Stimulated activated CD4-positive, alpha-beta T cell treated with anti-CD3 and anti-CD28 coated beads, TNF-alpha, amount 100 ng/mL, for 4 hours (primary cell): ENCODE measurements at regions not wholly inside any gene's neighbourhood (a gene's known extent, or its start where the extent isn't known, plus 50 kb on each side); places are given as distances from the start of the nearest gene placed in this dataset.

Experiments used
- DNase-seq, 3 experiments: peaks; one replicate each; pipeline ENCODE4 v3.0.0-alpha.2; 2020; ENCODE audit warnings: low read depth in 3 of 3

- DNase-seq, result no peak
Observed at GRCh38 chr13:33515146-33515545, 229.6 kb upstream of the STARD13 start.

- DNase-seq, result no peak
Observed at GRCh38 chr13:33518452-33518851, 232.9 kb upstream of the STARD13 start.

GRCh38 chr13:33519561-33520467, 234.3 kb upstream of the STARD13 start:
- no peak for DNase-seq

- no peak for DNase-seq
Observed at GRCh38 chr13:33520468-33520839, 234.9 kb upstream of the STARD13 start.

GRCh38 chr13:33524086-33524485, 238.5 kb upstream of the STARD13 start:
- DNase-seq, result no peak

GRCh38 chr13:33525763-33526162, 240.2 kb upstream of the STARD13 start:
- DNase-seq, result no peak

GRCh38 chr13:33526718-33527117, 241.2 kb upstream of the STARD13 start:
- DNase-seq, result no peak

- no peak for DNase-seq
Observed at GRCh38 chr13:33528896-33529295, 243.3 kb upstream of the STARD13 start.

- DNase-seq, result no peak
Observed at GRCh38 chr13:33531484-33531883, 245.9 kb upstream of the STARD13 start.

- no peak for DNase-seq
Observed at GRCh38 chr13:33535061-33535460, 249.5 kb upstream of the STARD13 start.

GRCh38 chr13:33536601-33537000, 251.0 kb upstream of the STARD13 start:
- no peak for DNase-seq

- no peak for DNase-seq
Observed at GRCh38 chr13:33537026-33537425, 251.5 kb upstream of the STARD13 start.

- DNase-seq, result no peak
Observed at GRCh38 chr13:33537676-33538075, 252.1 kb upstream of the STARD13 start.

GRCh38 chr13:33541456-33541855, 255.9 kb upstream of the STARD13 start:
- DNase-seq, result no peak

- DNase-seq, result no peak
Observed at GRCh38 chr13:33541962-33542308, 256.4 kb upstream of the STARD13 start.

- peak; percentile 95 to 98 (median 96) for DNase-seq
Observed at GRCh38 chr13:33542309-33543088, 256.9 kb upstream of the STARD13 start.

GRCh38 chr13:33543089-33543459, 257.5 kb upstream of the STARD13 start:
- no peak for DNase-seq

GRCh38 chr13:33543631-33544265, 258.2 kb upstream of the STARD13 start:
- DNase-seq, result no peak

- DNase-seq, result no peak
Observed at GRCh38 chr13:33544308-33544707, 258.8 kb upstream of the STARD13 start.

GRCh38 chr13:33545492-33545891, 259.9 kb upstream of the STARD13 start:
- no peak for DNase-seq

- no peak for DNase-seq
Observed at GRCh38 chr13:33547035-33547434, 261.5 kb upstream of the STARD13 start.

- DNase-seq, result no peak
Observed at GRCh38 chr13:33548069-33548468, 262.5 kb upstream of the STARD13 start.

GRCh38 chr13:33550276-33550675, 264.7 kb upstream of the STARD13 start:
- no peak for DNase-seq
